ENCODE measurements at regions not wholly inside any gene's neighbourhood (a gene's known extent, or its start where the extent isn't known, plus 50 kb on each side); places are given as distances from the start of the nearest gene placed in this dataset.
"Not testable (repeated sequence)": the region's sequence is repeated elsewhere in the genome, so short reads cannot be mapped to it uniquely, and the experiment has no call there.

- no peak for DNase-seq
Observed at GRCh38 chr6:137395316-137395715, 98.9 kb downstream of the OLIG3 start.

- DNase-seq: no peak
Observed at GRCh38 chr6:137391061-137391814, 103.0 kb downstream of the OLIG3 start.

GRCh38 chr6:137390334-137390733 is 103.9 kb downstream of the OLIG3 start:
- no peak for DNase-seq

- DNase-seq: peak; percentile 51
Observed at GRCh38 chr6:137389150-137389704, 105.0 kb downstream of the OLIG3 start.

GRCh38 chr6:137387096-137387764 is 107.0 kb downstream of the OLIG3 start:
- DNase-seq: no peak

- not testable (repeated sequence) for DNase-seq
Observed at GRCh38 chr6:137383287-137383686, 110.9 kb downstream of the OLIG3 start.

GRCh38 chr6:137378090-137378369 is 116.2 kb downstream of the OLIG3 start:
- DNase-seq: no peak

GRCh38 chr6:137373296-137373695 is 120.9 kb downstream of the OLIG3 start:
- no peak for DNase-seq

- DNase-seq: no peak
Observed at GRCh38 chr6:137372532-137372931, 121.7 kb downstream of the OLIG3 start.

- DNase-seq: no peak
Observed at GRCh38 chr6:137371634-137372016, 122.6 kb downstream of the OLIG3 start.

GRCh38 chr6:137370871-137371633 is 123.1 kb downstream of the OLIG3 start:
- DNase-seq: no peak

- DNase-seq: no peak
Observed at GRCh38 chr6:137369136-137369535, 125.1 kb downstream of the OLIG3 start.

- no peak for DNase-seq
Observed at GRCh38 chr6:137365707-137366437, 128.3 kb downstream of the OLIG3 start.

- no peak for DNase-seq
Observed at GRCh38 chr6:137363805-137364138, 130.4 kb downstream of the OLIG3 start.

- no peak for DNase-seq
Observed at GRCh38 chr6:137362878-137363804, 131.1 kb downstream of the OLIG3 start.

GRCh38 chr6:137361701-137362100 is 132.5 kb downstream of the OLIG3 start:
- DNase-seq: no peak

- no peak for DNase-seq
Observed at GRCh38 chr6:137358273-137358672, 135.9 kb downstream of the OLIG3 start.

- no peak for DNase-seq
Observed at GRCh38 chr6:137357948-137358266, 136.3 kb downstream of the OLIG3 start.

GRCh38 chr6:137357263-137357947 is 136.8 kb downstream of the OLIG3 start:
- no peak for DNase-seq

GRCh38 chr6:137353842-137354397 is 134.7 kb upstream of the IFNGR1 start:
- no peak for DNase-seq

- no peak for DNase-seq
Observed at GRCh38 chr6:137353346-137353745, 134.2 kb upstream of the IFNGR1 start.

Data from activated CD4-positive, alpha-beta T cell treated with anti-CD3 and anti-CD28 coated beads, Interleukin-2, amount 50 U/mL, for 1 hour (primary cell).